Activated T-cell treated with anti-CD3 and anti-CD28 coated beads for 1 hour (primary cell): ENCODE measurements at regions not wholly inside any gene's neighbourhood (a gene's known extent, or its start where the extent isn't known, plus 50 kb on each side); places are given as distances from the start of the nearest gene placed in this dataset.

Experiments
- DNase-seq: peaks from one replicate; pipeline ENCODE4 v3.0.0-alpha.2; 2020; ENCODE audit warnings: low read depth

DNA sequence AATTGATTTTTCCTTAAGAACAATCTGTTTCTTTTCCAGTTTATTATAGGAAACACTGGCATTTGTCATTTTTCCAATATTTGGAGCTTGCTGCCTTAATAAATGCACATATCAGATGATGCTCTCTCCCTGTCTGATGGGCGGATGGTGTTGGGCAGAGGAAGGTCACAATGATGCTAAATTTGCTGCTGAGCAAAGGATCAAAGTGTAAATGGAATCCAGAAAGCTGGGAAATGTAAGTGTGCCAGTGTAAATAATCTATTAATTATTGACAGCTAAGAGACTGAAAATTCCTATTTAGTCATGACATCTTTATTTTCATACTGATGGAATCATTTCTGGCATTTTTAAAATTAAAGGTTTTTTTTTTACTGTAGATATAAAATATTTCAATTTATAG is 243.2 kb downstream of the PTBP2 start:
- DNase-seq, result no peak

GRCh38 chr1:96966536-96967138 is 245.1 kb downstream of the PTBP2 start:
- DNase-seq, result peak; percentile 62

GRCh38 chr1:96967311-96967710 is 245.7 kb downstream of the PTBP2 start:
- no peak for DNase-seq

DNA sequence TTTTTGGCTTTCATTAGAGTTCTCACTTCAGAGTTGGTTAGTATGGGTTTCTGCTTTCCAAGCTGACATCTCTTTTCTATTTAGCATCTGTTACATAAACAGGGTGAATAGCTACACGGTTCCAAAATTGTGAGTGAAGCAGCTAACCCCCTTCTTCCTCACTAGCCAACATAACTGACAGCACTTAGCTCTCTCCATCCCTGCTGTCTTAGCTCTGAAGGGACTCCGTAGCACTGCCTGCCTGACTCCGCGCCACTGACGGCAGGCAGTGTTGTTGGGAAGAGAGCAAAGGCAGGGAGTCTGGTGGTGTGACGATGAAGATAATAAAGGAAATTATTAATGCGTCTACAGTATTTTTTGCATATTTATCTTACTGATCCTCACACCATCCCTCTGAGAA is 247.0 kb downstream of the PTBP2 start:
- no peak for DNase-seq

- DNase-seq, result no peak
Measured at GRCh38 chr1:96968983-96969382, 247.4 kb downstream of the PTBP2 start.

GRCh38 chr1:96969656-96970163 is 248.1 kb downstream of the PTBP2 start:
- no peak for DNase-seq

- DNase-seq, result no peak
Measured at GRCh38 chr1:96971439-96971838, 249.9 kb downstream of the PTBP2 start.

DNA sequence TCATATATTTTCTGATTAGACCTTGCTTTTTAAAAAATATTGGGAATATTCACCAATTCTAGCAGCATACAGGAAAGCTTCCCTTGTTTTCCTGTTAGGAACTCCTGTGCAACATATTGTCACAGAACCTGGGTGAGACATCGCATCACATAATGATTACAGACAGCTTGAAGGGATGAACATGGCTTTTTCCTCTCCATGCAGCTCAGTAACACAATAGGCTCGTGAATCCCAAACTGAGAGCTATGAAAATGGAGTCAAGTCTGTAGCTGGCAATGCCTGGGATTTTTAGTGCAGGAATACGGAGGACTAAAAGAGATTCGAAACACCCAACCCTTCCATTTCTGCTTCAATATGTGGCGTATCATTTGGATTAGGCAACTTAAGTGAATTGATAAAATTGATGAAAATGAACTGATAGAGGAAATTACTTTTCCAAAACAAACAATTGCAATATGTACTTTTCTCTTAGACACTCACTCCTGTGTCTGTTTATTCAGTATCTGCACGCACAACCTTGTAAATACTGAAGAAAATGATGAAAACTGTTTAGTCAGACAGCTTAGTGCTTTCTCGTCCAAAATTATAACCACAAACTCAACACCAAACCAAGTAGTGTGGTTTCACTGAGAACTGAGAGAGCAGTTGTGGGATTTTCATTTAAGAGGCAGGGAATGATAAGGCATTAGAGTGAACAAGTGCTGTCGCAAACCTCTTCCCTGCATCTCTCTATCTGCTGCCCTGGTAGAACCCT is 250.4 kb downstream of the PTBP2 start:
- DNase-seq, result no peak

DNA sequence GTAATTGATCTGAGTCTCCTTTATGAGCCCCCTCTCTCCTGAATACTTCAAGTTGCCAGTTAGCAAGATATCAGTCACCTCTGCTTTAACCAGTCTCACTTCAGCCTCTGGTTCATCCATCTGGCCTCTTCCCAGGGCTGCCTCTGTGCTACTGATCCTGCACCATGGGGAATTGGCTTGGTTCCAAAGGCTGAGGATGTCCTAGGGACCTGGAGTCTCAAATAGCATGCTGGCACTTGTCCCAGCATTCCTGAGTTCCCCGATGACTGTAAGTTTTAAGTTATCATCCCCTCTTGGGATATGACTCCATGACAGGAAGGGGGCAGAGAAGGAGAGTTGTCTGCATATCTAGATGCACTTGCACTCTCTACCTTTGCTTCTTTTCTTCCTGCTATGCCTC is 252.0 kb downstream of the PTBP2 start:
- no peak for DNase-seq

GRCh38 chr1:96978444-96978843 is 256.9 kb downstream of the PTBP2 start:
- DNase-seq, result no peak

- no peak for DNase-seq
Measured at GRCh38 chr1:96978901-96979300, 257.3 kb downstream of the PTBP2 start.

DNA sequence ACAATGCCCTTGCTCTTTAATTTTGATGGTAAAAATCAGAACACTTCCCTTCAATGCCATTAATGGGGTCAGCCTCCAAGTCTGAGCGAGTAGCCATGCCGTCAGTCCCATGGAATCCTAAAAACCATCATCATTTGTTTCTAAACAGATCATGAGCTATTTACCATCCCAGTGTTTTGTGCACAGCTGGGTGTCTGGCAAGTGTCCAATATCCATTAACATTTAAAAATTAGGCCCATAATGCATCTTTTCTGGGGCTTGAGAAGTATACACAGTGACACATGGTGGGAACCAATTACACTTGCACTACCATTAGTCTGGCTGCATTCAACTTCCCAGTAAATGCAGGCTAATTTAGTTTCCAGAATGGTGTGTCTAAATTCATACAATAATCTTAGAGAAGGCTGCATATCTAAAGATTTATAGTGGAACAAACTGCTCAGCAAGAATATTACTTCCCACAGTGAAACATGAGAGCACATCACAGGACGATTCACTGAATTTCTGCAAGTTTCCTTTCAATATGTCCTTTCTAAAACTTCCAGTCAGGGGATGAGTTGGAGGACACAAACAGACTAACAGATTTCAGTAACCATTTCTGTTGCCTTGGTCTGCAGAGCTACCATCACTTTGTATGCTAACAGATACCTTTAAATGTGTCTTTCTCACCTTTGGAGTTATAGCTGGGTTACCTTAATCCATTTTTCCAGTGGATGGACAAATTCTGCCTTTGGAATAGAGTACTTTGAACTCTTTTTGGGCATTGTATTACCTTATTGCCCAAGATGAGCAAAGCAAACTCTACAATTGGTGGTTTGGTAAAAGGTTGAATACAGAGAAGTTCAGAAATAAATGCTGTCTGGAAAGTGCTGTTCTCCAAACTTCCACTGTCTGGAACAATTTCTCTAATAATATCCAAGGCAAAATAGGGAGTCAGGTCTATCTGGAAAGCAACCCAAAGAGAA is 258.0 kb downstream of the PTBP2 start:
- no peak for DNase-seq

- no peak for DNase-seq
Measured at GRCh38 chr1:96980448-96980847, 258.9 kb downstream of the PTBP2 start.

DNA sequence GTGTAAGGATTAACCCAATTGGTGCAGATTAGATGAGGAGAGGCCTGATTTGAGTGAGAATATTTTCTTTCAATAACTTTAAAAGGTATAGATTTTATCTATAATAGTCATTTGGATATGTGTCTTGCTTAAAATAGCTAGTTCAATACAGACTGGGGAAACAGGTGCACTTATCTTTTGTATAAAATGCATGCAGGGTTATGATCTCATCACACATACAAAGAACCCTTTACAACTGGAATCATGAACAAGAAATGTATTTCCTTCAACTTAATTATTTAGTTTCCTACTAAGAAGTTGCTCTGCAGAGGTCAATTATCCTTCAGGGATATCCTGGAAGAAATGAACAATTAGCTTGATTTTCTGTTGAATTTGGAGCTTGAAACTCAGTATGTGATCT is 259.6 kb downstream of the PTBP2 start:
- DNase-seq, result no peak

- no peak for DNase-seq
Measured at GRCh38 chr1:96982118-96982517, 260.5 kb downstream of the PTBP2 start.

DNA sequence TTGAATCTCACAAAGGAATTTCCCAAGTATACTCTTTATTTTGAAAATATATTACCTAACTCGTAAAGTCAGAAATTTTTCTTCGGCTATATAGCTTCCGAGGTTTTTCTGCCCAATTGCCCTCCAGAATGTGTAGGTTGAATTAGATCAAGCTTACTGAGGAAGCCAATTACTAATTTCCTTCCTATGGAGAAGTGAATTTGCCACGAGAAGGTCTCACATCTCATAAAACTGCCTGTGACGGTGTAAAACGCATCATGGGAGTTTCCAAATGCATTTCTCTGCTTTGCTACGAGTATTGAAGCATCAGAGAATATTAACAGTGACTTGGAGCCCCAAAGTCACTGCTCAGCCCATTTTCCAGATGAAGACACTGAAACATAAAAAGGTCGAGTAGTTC is 262.3 kb downstream of the PTBP2 start:
- no peak for DNase-seq

DNA sequence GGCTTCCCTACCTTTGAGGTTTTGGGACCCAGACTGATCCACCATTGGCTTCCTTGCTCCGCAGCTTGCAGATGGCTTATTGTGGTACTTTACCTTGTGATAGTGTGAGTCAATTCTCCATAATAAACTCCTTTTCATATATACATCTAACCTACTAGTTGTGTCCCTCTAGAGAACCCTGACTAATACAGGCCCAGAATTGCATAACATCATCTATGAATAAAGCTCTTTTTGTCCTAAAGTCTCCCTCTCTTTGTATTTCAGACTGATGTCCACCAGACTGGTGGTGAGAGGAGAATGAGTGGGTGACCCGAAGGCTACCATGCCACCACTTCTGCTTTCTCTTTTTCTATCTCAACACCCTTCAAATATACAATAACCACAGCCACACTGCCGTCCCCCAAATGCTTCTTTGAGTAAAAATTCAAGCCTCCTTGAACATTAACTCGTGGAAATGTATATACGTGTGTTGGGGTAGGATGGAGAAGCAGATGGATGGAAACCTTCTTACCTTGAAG is 265.7 kb downstream of the PTBP2 start:
- no peak for DNase-seq

- no peak for DNase-seq
Measured at GRCh38 chr1:96989302-96989701, 267.7 kb downstream of the PTBP2 start.

DNA sequence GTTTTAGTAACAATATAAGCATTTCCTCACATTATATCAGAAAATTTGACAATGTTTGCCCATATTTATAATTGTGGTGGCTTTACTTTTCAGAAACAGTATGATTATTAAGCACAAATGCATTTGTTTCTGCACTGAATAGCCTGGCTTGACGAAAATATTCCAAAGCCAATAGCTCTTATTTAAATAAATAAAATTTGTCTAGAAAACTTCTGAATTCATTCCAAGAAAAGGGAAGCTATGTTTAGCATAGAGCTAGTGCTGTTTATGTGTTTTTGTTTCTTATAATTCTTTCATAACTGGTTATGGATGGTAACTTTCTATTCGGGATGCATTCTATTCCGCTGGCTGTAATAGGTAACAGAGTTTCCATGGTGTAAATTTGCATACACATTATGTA is 268.6 kb downstream of the PTBP2 start:
- DNase-seq, result no peak

GRCh38 chr1:96991261-96991660 is 269.7 kb downstream of the PTBP2 start:
- no peak for DNase-seq

GRCh38 chr1:96992871-96993270 is 271.3 kb downstream of the PTBP2 start:
- DNase-seq, result no peak

DNA sequence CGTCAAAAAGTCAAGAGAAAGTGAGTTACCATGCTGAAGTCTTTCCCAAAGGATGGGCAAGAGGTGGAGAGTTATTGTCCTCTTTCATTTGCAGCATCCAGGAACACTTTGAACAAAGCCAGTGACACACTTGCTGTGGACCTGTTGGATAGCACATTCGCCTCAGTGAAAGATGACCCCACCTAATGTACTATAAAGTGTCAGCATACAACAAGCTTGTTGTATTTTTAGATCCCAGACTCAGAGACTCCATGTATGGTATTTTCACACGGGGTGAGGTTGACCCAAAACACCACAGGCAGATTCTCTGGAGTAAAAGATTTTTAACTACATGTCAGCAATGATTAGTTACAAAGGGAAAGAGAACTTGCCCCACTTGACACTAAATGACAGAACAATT is 273.8 kb downstream of the PTBP2 start:
- no peak for DNase-seq
